ENCODE measurements at regions not wholly inside any gene's neighbourhood (a gene's known extent, or its start where the extent isn't known, plus 50 kb on each side); places are given as distances from the start of the nearest gene placed in this dataset.

DNA sequence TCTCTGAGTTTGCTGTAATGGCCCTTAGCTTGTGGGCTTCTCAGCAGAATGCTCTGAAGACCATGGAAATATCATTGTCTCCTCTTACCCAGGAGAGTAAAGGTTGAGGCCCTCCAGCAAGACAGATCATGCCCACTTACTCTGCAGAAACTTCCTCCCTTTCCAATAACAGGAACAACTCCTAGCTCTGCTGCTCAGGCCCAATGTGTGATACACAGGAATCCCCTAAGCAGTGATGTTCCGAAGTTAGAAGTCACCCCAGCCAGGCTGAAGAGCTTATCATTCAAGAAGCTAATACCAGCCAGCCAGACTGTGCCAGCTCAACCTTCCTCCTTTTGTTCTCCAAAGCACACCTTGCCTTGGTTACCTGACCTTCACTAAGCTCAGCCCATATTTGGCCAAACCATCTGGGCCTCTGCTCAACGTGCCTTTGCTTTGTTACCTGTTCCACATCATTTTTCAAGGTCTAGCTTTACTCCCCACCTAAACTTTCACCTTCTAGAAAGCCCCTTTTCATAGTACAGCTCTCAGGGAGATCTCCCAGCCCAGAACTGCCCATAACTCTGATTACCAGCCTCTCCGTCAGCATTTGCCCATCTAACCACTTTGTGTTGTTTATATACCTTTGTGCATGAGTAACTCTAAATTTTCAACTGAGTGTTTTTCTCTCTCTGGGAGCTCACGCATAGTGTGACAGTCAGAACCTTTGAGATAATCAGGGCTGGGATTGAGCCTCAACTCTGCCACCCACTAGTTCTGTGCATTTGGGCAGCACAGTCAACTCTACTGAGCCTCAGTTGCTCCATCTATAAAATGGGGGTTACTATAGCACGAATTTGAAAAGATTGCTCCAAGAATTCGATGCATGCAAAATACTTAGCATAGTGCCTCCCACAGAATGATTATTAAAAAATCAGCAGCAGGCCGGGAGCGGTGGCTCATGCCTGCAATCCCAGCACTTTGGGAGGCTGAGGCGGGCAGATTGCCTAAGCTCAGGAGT lies 107.6 kb upstream of the CPEB4 start:
- TF ChIP-seq, protein P1, sequence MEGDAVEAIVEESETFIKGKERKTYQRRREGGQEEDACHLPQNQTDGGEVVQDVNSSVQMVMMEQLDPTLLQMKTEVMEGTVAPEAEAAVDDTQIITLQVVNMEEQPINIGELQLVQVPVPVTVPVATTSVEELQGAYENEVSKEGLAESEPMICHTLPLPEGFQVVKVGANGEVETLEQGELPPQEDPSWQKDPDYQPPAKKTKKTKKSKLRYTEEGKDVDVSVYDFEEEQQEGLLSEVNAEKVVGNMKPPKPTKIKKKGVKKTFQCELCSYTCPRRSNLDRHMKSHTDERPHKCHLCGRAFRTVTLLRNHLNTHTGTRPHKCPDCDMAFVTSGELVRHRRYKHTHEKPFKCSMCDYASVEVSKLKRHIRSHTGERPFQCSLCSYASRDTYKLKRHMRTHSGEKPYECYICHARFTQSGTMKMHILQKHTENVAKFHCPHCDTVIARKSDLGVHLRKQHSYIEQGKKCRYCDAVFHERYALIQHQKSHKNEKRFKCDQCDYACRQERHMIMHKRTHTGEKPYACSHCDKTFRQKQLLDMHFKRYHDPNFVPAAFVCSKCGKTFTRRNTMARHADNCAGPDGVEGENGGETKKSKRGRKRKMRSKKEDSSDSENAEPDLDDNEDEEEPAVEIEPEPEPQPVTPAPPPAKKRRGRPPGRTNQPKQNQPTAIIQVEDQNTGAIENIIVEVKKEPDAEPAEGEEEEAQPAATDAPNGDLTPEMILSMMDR (IDR thresholded peaks at IDR 0.05), result no peak
- TF ChIP-seq POLR2AphosphoS5 (IDR thresholded peaks at IDR 0.05) (no peak), EP300 (IDR thresholded peaks at IDR 0.05) (no peak)

Data from suprapubic skin (tissue), 4 donors.